Activated T-cell treated with anti-CD3 and anti-CD28 coated beads, Interleukin-2, amount 50 U/mL, for 24 hours (primary cell): ENCODE measurements at regions not wholly inside any gene's neighbourhood (a gene's known extent, or its start where the extent isn't known, plus 50 kb on each side); places are given as distances from the start of the nearest gene placed in this dataset.

Experiments
- DNase-seq: peaks from one replicate; pipeline ENCODE4 v3.0.0-alpha.2; 2020
- H3K27ac Mint-ChIP-seq: 2 replicates; pipeline ENCODE4 v1.8.0; 2020; ENCODE audit warnings: mild to moderate bottlenecking, mixed read lengths
- H3K27me3 Mint-ChIP-seq: 2 replicates; pipeline ENCODE4 v1.8.0; 2020; ENCODE audit warnings: mixed read lengths
- H3K36me3 Mint-ChIP-seq: 2 replicates; pipeline ENCODE4 v1.8.0; 2020; ENCODE audit warnings: low read depth, mixed read lengths
- H3K4me1 Mint-ChIP-seq: 2 replicates; pipeline ENCODE4 v1.8.0; 2020; ENCODE audit warnings: low read depth, mixed read lengths
- H3K4me3 Mint-ChIP-seq: 2 replicates; pipeline ENCODE4 v1.8.0; 2020; ENCODE audit warnings: mild to moderate bottlenecking, moderate library complexity, mixed read lengths
- H3K9me3 Mint-ChIP-seq: 2 replicates; pipeline ENCODE4 v1.8.0; 2020; ENCODE audit warnings: mixed read lengths

DNA sequence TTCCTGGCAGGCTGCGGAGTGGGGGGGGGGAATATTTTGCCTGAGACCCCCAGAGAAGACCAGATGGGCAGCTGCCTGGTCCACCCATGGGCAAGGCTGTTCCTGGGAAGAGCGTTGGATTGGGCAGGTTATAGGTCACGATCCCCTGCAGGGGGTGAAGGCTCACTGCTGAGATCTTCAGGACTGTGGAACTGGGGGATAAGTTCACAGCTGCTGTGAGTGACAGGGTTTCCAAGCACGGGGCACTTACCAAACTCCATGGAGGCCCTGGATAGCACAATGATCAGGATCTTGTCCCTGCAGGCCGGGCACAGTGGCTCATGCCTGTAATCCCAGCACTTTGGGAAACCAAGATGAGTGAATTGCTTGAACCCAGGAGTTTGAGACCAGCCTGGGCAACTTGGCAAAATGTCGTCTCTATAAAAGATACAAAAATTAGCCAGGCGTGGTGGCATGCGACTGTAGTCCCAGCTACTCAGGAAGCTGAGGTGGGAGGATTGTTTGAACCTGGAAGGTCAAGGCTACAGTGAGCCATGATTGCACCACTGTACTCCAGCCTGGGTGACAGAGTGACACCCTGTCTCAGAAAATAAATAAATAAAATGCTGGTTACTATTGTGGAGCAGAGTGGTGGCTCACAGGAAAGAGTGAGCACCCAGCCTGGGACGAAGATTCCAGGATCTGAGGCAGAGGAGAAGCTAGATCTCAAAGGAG is 68.0 kb upstream of the HELT start:
- H3K4me1 Mint-ChIP-seq, result no peaks in the 10 kb centered on the region
- no peak overlapping the region for H3K4me3 Mint-ChIP-seq
- H3K27me3 Mint-ChIP-seq, result peaks cover 38% of the 10 kb centered on the region
- H3K9me3 Mint-ChIP-seq, result no peaks in the 10 kb centered on the region
- no peak for DNase-seq
- no peaks in the 10 kb centered on the region for H3K36me3 Mint-ChIP-seq
- no peak overlapping the region for H3K27ac Mint-ChIP-seq

DNA sequence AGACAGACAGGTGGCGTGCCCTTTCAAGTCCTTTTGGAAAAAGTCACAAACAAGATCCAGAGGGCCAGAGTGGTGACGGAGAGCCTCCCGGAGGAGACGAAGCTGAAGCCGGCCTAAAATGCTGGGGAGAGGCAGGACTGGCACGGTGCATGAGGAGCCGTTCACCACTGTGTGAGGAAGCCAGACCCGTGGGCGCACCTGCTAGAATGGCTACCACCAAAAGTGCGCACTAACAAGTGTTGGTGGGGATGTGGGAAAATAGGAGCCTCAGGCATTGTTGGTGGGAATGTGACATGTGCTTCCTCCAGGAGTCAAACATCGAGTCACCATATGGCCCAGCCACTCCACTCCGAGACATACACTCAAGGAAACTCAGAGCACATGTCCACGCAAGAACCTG is 67.4 kb upstream of the HELT start:
- Mint-ChIP-seq H3K4me3 (no peak overlapping the region), H3K27ac (no peak overlapping the region), H3K9me3 (no peaks in the 10 kb centered on the region)

DNA sequence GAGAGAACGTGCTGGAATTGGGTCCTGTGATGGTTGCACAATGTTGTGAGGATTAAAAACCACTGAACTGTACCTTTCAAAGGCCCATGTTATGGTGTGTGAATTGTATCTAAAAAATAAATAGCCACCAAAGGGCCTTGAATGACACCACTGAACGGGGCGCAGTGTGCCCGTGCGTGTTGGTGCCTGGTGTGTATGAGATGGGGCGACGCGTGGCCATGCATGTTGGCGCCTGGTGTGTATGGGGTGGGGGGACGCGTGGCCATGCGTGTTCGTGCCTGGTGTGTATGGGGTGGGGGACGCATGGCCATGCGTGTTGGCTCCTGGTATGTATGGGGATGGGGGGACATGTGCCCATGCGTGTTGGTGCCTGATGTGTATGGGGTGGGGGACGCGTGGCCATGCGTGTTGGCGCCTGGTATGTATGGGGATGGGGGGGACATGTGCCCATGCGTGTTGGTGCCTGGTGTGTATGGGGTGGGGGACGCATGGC is 66.6 kb upstream of the HELT start:
- H3K4me3 Mint-ChIP-seq, result no peak overlapping the region
- no peaks in the 10 kb centered on the region for H3K4me1 Mint-ChIP-seq
- no peak overlapping the region for H3K27ac Mint-ChIP-seq
- H3K9me3 Mint-ChIP-seq, result no peaks in the 10 kb centered on the region
- H3K36me3 Mint-ChIP-seq, result no peaks in the 10 kb centered on the region
- DNase-seq, result no peak
- H3K27me3 Mint-ChIP-seq, result peaks cover 38% of the 10 kb centered on the region

More for the DNA sequence above, 67.4 kb upstream of the HELT start:
- Mint-ChIP-seq H3K27me3 (peaks cover 38% of the 10 kb centered on the region), H3K4me1 (no peaks in the 10 kb centered on the region), H3K36me3 (no peaks in the 10 kb centered on the region)
- DNase-seq, result no peak

DNA sequence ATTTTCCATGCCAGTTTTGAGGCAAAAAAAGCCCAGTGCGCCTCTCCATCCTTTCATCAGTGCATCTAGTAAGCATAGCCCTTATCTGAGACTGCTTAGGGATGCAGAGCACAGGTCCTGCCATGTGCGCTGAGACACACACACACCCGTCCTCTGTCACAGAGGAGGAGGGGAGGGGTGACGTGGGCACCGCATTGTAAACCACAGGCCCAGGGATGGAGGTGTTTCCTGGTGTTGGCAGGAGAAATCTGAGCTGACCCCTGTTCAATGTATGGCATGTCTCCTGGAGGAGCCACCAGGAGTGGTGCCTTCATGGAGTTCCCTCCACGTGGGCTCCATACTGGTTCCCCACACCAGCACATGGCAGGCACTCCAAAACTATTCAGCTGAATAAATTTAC is 65.8 kb upstream of the HELT start:
- H3K27me3 Mint-ChIP-seq, result peaks cover 36% of the 10 kb centered on the region
- no peaks in the 10 kb centered on the region for H3K4me1 Mint-ChIP-seq
- H3K36me3 Mint-ChIP-seq, result no peaks in the 10 kb centered on the region
- no peak overlapping the region for H3K27ac Mint-ChIP-seq
- no peak overlapping the region for H3K4me3 Mint-ChIP-seq
- no peak for DNase-seq
- H3K9me3 Mint-ChIP-seq, result no peaks in the 10 kb centered on the region

DNA sequence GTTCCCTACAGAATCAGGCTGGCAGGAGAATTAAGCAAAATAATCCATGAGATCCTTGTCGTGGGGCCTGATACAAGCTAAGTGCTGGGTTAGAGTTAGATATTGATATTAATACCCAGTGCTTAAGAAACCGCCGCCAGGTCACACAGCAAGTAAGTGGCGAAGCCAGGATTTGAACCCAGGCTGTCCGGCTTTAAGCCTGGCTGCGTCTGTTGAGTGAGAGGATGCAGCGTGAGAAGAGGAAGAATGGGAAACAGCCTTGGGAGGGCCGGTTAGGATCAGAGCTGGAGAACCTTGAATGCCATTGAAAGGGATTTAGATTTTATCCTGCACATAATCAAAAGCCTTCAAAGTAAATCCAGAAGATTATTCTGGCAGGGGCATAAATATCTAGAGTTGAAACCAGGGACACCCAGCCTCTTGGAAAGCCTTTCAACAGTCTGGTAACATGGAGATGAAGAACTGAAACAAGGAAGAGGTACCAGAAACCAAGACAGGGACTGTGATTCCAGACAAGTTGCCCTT is 64.8 kb upstream of the HELT start:
- H3K4me3 Mint-ChIP-seq, result no peak overlapping the region
- no peaks in the 10 kb centered on the region for H3K36me3 Mint-ChIP-seq
- no peak overlapping the region for H3K27ac Mint-ChIP-seq
- H3K9me3 Mint-ChIP-seq, result no peaks in the 10 kb centered on the region
- H3K4me1 Mint-ChIP-seq, result no peaks in the 10 kb centered on the region
- DNase-seq, result no peak
- peaks cover 33% of the 10 kb centered on the region for H3K27me3 Mint-ChIP-seq

DNA sequence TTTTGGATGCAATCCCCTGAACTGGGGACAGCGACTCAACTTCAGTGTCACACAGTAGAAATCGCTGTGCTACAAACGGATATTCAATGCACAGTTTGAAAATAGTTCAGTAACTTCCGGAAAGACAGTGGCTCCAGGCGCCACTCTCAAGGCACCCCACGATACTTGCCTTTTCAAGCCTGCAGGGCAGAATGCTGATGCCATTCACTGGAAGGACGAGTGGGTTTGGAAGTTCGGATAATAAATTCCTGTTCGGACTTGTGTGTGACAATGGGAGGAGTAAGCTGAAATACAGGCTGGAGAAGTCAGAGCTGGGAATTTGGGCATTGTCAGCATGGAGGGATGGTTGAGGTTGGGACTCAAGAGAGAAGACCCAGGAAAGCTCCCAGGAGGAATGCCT is 64.3 kb upstream of the HELT start:
- Mint-ChIP-seq H3K4me1 (no peaks in the 10 kb centered on the region), H3K27me3 (peaks cover 30% of the 10 kb centered on the region), H3K27ac (no peak overlapping the region), H3K4me3 (no peak overlapping the region), H3K36me3 (no peaks in the 10 kb centered on the region), H3K9me3 (no peaks in the 10 kb centered on the region)
- DNase-seq, result no peak

DNA sequence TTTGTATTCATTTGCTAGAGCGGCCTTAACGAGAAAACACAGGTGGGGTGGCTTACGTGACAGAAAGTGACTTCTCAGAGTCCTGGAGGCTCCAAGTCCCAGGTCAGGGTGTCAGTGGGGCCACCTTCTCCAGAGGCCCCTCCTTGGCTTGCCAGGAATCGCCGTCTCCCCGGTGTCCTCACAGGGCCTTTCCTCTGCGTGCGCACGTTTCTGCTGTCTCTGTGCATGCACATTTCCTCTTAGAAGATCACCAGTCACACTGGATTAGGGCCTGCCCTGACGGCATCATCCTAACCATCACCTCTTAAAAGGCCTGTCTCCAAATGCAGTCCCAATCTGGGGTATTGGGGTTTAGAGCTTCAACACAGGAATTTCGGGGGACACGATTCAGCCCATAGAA is 63.8 kb upstream of the HELT start:
- Mint-ChIP-seq H3K36me3 (no peaks in the 10 kb centered on the region), H3K27ac (no peak overlapping the region), H3K4me3 (no peak overlapping the region), H3K27me3 (peaks cover 26% of the 10 kb centered on the region), H3K9me3 (no peaks in the 10 kb centered on the region), H3K4me1 (no peaks in the 10 kb centered on the region)
- DNase-seq, result no peak

DNA sequence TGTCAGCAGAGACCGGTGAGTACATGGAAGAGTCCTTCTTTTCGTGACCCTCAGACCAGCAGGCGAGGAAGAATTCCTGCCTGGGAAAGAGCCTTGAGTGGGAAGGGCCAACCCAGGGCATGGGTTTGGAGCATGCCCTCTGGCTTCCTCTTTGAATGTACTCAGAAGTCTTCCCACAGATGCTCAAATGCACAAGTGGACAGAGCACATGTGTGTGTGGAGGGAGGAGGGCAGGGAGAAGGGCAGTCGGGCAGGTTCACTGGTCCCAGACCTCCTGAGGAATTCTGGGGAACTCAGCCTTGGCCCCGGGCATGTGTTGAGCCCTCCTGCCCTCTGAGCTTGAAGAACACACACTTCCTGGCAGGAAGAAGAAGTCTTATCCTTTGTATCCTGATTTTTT is 63.2 kb upstream of the HELT start:
- Mint-ChIP-seq H3K36me3 (no peaks in the 10 kb centered on the region), H3K27ac (no peak overlapping the region), H3K27me3 (peaks cover 21% of the 10 kb centered on the region), H3K4me3 (no peak overlapping the region), H3K4me1 (no peaks in the 10 kb centered on the region), H3K9me3 (no peaks in the 10 kb centered on the region)
- DNase-seq, result no peak

DNA sequence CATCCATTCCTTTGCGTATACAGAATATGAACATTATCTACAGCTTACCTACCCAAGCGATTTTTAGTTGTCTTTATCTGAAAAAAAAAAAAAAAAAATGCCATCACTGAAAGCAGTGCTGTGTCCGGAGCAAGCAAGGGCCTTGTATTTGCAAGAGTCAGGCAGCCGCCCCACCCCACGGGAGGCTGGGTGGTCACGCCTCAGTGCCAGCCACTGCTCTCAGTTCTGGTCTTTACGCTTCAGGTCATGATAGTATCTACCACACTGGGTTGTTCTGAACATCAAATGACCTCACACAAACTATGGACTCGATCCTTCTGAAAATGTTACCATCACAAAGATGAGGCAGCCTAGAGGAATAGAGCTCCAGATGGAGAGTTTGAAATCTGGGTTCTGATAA is 62.7 kb upstream of the HELT start:
- DNase-seq, result no peak
- Mint-ChIP-seq H3K36me3 (no peaks in the 10 kb centered on the region), H3K4me3 (no peak overlapping the region), H3K9me3 (no peaks in the 10 kb centered on the region), H3K27ac (no peak overlapping the region), H3K4me1 (no peaks in the 10 kb centered on the region), H3K27me3 (peaks cover 17% of the 10 kb centered on the region)

DNA sequence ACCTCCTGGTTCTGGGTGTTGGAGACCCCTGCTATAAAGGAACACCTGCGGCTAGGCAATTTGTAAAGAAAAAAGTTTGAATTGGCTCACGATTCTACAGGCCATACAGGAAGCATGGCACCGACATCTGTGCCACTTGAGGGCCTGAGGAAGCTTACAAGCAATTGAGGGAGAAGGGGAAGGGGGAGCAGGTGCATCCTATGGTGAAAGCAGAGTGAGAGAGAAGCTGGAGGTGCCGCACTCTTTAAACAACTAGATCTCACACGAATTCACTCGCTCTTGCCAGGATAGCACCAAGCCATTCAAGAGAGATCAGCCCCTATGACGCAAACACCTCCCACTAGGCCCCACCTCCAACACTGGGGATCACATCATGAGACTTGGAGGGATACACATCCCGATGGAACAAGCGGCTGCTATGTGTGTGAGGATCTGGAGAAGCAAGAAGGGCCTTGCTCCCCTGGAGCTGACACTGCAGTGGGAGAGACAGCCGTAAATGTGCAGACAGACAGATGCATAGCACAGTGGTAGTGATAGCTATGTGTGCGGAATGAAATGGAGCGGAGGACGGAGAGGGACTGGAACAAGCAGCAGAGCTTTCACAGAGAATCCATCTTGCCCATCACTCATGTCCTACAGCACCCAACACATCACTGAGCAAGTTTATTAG is 60.7 kb upstream of the HELT start:
- H3K36me3 Mint-ChIP-seq, result no peaks in the 10 kb centered on the region
- DNase-seq, result no peak
- no peaks in the 10 kb centered on the region for H3K9me3 Mint-ChIP-seq
- H3K27me3 Mint-ChIP-seq, result peaks cover 5% of the 10 kb centered on the region
- H3K27ac Mint-ChIP-seq, result no peak overlapping the region
- no peaks in the 10 kb centered on the region for H3K4me1 Mint-ChIP-seq
- H3K4me3 Mint-ChIP-seq, result no peak overlapping the region

DNA sequence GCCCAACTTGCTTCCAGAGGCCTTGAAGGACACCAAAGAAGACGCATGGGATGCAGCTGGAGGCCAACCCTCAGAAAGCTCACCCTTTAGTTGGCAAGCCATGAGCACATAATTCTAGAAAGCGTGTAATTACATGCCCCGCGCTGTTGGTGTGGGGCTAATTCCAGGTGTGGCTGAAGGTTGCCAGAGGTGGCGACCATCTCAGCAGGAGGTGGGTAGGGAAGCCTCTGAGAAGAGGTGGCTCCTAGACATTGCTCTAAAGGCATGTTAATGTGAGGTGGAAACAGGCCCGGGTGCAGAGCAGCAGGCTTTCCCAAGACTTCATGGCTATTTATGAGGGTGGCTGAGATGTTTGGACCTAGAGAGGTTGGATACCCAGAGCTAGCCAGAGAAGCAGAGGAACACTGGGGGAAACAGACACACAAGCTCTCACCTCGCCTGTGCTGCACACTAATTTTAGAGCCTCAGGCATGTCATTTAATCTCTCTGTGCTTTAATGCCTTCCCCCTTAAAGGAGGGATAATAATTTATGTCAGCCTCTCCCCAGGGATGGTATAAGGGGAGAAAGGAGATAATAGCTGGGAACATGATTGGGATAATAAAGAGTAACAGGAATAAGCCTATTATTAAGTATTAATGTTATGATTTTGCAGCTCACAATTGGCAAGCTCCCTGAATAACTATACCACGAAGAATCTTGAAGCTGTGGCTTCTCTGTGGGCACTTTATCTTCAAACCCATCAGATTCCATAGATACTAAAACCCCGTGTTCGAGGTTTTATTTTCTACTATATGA is 60.0 kb upstream of the HELT start:
- Mint-ChIP-seq H3K4me1 (no peaks in the 10 kb centered on the region), H3K4me3 (no peak overlapping the region), H3K27ac (no peak overlapping the region), H3K9me3 (no peaks in the 10 kb centered on the region), H3K36me3 (no peaks in the 10 kb centered on the region), H3K27me3 (peaks cover 3% of the 10 kb centered on the region)
- DNase-seq, result no peak

DNA sequence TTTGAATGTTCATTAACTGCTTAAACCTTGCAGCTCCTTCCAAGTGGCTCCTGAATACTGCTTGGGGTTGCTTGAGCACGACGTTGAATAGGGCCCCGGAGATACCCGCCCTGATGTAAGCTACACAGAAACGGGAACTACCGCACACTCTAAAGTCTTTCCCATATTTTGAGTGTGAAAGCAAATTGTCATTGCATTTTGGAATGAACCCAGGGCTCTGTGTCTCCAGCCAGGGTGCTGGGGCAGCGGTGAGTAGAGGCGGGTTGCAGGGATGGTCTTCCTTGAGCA is 59.4 kb upstream of the HELT start:
- H3K27me3 Mint-ChIP-seq, result no peaks in the 10 kb centered on the region
- H3K9me3 Mint-ChIP-seq, result no peaks in the 10 kb centered on the region
- no peaks in the 10 kb centered on the region for H3K4me1 Mint-ChIP-seq
- no peak overlapping the region for H3K27ac Mint-ChIP-seq
- no peak overlapping the region for H3K4me3 Mint-ChIP-seq
- no peak for DNase-seq
- H3K36me3 Mint-ChIP-seq, result no peaks in the 10 kb centered on the region

DNA sequence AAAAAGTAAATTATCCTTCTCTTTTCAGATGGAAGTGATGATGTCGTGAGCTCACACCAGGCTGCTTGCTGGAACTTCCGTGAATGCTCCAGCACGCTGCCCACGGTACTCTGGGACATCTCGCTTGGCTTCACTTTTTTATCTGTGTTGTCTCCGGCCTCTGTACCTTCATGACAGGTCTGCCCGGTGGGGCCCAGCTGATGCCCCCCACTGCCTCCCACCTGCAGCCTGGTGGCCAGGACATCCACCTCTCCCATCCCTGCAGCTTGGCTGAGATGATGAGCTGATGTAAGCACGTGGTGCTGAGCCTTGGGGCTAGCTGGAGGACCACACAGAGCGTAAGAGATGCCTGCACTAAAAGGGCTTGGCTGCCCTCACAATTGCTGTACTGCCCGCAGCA is 59.0 kb upstream of the HELT start:
- DNase-seq, result no peak
- H3K27ac Mint-ChIP-seq, result no peak overlapping the region
- H3K4me3 Mint-ChIP-seq, result no peak overlapping the region
- H3K9me3 Mint-ChIP-seq, result no peaks in the 10 kb centered on the region
- H3K36me3 Mint-ChIP-seq, result no peaks in the 10 kb centered on the region
- no peaks in the 10 kb centered on the region for H3K27me3 Mint-ChIP-seq
- no peaks in the 10 kb centered on the region for H3K4me1 Mint-ChIP-seq

DNA sequence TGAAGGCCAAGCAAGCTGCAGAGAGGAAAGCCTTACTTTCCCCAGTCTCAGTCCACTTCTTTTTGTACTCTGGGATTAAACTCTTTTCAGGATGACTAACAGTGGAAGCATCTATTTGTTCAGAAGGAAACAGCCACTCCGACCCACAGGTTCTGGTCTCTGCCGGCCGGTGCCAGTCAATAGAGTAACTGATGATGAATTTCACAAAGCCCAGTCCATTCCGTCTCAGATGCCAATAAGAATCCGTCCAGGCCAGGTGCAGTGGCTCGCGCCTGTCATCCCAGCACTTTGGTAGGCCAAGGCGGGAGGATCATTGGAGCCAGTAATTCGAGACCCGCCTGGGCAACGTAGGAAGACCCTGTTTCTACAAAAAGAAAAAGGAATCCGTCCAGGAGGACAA is 58.5 kb upstream of the HELT start:
- no peak overlapping the region for H3K4me3 Mint-ChIP-seq
- H3K9me3 Mint-ChIP-seq, result no peaks in the 10 kb centered on the region
- no peaks in the 10 kb centered on the region for H3K36me3 Mint-ChIP-seq
- no peak for DNase-seq
- H3K27me3 Mint-ChIP-seq, result no peaks in the 10 kb centered on the region
- peaks cover under 1% of the 10 kb centered on the region for H3K4me1 Mint-ChIP-seq
- no peak overlapping the region for H3K27ac Mint-ChIP-seq

DNA sequence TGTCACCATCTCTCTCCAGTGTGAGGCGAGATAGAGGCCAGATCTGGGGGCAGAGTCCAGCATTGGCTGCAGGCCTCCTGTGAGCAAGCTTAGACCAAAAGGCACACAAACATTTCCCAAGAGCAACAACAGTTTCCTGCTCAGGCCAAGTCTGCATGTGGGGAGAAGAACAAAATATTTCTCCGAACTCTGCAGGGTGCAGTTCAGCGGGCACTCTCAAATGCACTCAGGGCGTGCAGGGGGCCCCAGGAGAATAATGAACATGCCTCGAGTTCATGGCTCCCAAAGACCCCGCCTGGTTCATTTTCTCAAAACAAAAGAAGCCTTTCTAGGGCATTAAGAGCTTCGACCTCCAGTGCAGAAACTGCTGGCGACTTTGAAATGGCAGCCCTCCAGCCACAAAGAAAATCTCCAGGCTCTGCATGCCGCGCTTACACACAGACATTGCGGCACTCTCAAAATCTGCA is 57.8 kb upstream of the HELT start:
- H3K4me3 Mint-ChIP-seq, result no peak overlapping the region
- H3K36me3 Mint-ChIP-seq, result peaks cover 2% of the 10 kb centered on the region
- H3K4me1 Mint-ChIP-seq, result peaks cover 3% of the 10 kb centered on the region
- DNase-seq, result no peak
- H3K9me3 Mint-ChIP-seq, result peaks cover 3% of the 10 kb centered on the region
- peaks cover 2% of the 10 kb centered on the region for H3K27me3 Mint-ChIP-seq
- H3K27ac Mint-ChIP-seq, result no peak overlapping the region
